ENCODE measurements at regions not wholly inside any gene's neighbourhood (a gene's known extent, or its start where the extent isn't known, plus 50 kb on each side); places are given as distances from the start of the nearest gene placed in this dataset.

DNA sequence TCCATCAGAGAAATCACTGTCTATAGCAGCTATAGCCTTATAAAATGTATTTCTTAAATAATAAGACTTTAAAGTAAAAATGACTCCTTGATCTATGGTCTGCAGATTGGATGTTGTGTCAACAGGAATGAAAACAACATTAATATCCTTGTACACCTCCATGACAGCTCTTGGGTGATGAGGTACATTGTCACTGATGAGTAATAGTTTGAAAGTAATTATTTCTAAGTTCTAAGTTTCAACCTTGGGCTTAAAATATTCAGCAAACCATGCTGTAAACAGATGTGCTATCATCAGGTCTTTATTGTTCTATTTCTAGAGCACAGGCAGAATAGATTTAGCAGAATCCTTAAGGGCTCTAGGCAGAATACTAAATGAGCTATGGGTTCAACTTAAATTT, 568.2 kb upstream of the BCHE start:
- TF ChIP-seq ZFP1 (CRISPR knock-in tag; IDR thresholded peaks at IDR 0.05) (no peak), CHD1 (IDR thresholded peaks at IDR 0.05; ENCODE audit: low read length) (no peak), CHD4 (IDR thresholded peaks at IDR 0.05; ENCODE audit: insufficient read depth, insufficient replicate concordance, low read depth, low read length, poor library complexity, severe bottlenecking) (no peak), NONO (IDR thresholded peaks at IDR 0.05; ENCODE audit: low read depth in 2 of 2, low read length in 1 of 2) (no peak), STAT6 (CRISPR knock-in tag; IDR thresholded peaks at IDR 0.05) (no peak)

Measured in K562 (cell line).